NCI-H2171 (cell line): ENCODE measurements at regions not wholly inside any gene's neighbourhood (a gene's known extent, or its start where the extent isn't known, plus 50 kb on each side); places are given as distances from the start of the nearest gene placed in this dataset.
"Not testable (repeated sequence)": the region's sequence is repeated elsewhere in the genome, so short reads cannot be mapped to it uniquely, and the experiment has no call there.

Source experiments
- DNase-seq: peaks from one replicate; lab custom pipeline; 2025; lab: John Stamatoyannopoulos, UW

DNA sequence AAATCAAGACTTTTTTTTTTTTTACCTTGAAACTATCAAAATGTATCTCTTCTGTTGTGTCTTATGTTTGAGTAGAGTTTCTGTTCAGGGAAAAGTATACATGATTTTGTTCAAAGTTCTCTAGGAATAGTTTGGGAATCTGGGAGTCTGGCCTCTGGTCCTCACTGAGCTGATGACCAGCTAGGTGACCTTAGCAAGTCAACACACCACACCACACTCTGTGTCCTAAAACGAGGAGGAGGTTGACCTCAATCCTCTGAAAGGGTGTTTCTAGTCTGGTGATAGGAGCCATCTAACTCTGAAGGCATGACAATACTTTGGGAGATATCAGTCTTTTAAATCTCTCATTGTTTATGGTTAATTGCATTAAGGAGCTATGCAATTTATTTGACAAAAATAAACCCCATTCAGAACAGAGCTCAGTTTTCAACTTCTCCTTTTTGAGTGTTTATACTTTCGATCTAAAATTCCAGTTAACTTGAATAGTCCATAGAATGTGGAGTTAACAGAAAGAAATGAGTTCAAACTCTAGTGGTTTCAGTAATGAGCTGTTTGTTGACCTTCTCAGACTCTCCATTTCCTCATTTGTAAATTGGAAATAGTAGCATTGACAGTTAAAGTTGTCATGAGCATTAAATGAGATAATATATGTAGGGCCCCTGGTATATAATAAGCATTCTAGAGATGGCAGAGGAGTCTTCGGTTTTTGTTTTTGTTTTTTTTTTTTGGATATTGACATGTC, 112.2 kb upstream of the LRRN1 start:
- DNase-seq = no peak

DNA sequence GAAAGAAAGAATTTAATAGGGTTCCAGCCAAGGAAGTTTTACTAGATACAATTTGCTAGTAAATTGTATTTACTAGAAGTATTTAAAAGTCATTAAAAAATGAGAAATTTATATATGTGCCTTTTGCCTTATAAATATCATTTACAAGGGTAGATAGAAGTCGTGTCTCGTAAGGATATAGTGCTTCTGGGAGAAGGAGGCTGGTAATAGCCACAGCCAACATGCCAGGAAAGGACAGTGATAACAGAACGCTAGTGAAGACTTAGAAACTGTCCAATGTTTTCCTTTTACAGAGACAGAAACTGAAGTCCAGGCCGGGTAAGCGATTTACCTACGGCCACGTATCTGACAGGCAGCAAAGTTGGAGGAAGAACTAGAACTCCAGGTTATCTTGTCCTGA, 113.5 kb upstream of the LRRN1 start:
- no peak for DNase-seq

DNA sequence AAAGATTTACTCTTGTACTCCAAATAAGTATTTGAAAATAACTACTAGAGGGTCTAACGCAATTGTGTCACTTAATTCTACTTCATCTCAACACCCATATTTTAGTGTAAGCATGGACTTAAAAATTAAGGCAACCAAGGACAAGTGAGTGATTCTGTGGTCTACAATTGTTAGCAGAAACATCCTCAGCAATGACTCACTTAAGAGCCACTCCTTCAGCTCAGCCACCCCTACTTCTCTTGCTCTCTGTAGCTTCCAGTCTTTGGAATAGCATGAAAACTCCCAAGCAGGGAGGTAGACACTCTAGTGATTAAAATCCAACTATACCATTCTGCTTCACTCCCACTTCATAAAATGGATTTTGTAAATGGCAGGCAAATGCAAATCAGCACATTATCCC, 116.0 kb upstream of the LRRN1 start:
- DNase-seq = no peak

DNA sequence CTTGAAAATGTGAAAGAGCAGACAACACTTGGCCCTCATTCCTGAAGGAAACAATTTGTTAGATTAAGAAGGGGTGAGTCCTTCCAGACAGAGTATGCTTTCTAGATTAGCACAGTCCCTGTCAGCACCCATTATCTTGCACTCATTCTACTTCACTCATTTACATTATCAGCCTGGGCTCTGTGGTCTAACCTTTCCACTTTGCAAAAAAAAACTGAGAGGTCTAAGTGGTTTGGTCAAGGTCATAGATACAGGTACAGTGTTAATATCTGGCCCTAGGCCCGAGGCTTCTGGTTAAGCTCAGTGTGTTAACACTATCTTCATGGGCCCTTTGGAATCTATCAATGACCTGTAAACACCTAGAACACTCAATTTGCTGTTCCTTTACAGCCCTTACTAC, 123.4 kb upstream of the LRRN1 start:
- no peak for DNase-seq

DNA sequence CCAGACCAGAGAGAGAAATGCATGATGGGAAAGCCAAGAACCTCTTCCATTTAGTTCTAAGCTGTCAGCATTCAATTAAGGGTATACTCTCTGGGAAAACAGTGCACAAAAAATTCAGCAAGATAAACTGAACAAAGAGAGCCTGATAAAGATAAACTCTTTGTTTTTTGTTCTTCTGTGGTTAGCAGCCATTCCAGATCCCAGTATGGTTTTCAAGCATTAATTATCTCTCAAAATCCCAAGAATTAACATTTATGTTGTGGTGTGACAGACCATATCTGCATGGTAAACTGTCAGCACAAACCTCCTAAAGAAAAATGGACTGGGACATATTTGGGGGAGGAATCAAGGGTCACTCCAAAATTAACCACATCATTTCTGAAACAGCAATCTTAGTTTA, 124.0 kb upstream of the LRRN1 start:
- DNase-seq = no peak

DNA sequence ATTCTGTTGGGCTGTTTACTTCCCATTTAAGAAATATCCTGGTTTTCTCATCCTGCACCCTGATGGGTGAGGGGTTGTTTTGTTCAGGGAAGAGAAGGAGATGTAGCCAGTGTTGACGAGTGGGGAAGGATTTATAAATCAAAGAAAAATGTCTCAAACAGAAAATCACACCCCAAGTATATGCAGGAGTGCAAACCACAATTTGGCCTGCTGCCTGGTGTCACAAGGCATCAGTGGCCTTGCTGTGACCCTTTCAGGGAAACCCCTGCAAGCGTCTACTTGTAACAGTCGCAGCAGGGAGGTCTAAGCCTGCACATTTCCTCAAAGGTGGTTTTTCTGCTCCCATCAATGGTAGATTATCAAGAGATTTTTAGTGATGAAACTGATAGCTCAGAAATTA, 132.6 kb upstream of the LRRN1 start:
- no peak for DNase-seq

DNA sequence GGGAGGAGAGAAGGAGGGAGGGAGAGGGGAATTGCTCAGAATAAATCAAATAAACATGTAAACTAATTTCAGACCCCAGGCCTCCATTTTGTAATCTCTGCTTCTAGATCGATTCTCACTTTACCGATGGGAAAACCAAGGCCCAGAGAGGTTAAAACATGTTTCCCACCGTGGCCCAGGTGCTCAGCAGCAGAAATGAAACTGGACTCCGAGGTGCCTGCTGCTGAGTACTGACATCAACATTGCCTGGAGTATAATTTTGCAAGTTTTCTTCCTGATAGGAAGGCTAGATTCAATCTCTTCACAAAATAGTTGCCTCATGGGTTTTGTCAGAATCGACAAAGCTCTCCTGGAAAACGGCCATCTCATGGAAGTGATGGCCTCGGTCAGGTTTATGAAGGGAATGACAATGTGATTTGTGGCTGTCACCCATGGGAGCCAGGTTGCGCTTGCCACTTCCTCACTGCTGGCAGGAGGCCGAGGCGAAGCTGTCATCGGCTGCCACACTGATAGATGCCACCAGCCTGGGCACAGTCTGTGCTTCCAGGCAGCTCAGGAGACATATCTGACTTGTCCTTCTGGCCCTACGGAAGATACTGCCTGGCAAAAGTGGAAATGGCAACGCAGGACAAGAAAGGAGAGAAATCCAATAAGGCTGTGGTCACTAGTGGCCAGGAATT, 133.1 kb upstream of the LRRN1 start:
- DNase-seq = no peak

DNA sequence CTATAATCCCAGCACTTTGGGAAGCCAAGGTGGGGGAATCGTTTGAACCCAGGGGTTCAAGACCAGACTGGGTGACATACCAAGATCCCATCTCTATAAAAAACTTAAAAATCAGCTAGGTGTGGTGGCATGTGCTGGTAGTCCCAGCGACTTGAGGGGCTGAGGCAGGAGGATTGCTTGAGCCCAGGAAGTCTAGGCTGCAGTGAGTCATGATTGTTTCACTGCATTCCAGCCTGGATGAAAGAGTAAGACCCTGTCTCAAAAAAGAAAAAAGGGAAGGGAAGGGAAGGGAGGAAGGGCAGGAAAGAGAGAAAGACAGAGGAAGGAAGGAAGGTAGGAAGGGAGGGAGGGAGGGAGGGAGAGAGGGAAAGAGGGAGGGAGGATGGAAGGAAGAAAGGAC, 133.7 kb upstream of the LRRN1 start:
- DNase-seq = no peak

DNA sequence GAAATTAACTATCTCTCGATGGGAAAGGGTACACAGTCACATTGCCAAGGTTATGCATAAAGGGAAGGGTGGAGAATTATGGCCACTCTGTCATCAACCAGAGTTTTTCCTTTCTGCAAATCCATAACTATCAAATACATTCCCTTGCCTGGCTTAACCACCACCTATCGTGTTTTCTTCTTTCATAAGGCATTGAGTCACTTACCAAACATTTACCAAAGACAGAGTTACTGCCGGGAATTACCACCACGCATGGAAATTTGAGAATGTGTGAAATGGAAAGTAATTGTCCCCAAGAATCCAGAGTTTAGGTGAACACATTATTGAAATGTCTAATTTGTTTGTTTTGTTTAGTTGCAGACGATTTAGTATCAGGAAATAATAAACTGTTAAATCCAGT, 134.3 kb upstream of the LRRN1 start:
- no peak for DNase-seq

DNA sequence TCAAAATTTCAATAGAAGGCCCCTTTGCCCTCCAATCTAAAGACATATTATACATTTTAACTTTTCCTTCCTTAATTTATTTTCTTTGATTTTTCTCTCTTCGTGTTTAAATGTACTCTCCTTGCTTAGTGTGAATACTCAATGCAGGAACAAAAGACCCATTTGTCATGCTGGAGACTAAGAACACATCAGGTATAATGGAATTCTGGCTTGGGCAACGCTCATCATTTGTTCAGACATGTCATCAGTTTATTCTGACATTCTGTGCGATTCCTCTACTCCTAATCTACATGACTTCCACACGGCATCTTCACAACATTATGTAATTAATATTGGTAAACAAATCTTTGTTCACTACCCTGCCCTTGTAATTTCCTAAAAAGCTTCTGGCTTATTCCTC, 136.6 kb upstream of the LRRN1 start:
- DNase-seq = no peak

DNA sequence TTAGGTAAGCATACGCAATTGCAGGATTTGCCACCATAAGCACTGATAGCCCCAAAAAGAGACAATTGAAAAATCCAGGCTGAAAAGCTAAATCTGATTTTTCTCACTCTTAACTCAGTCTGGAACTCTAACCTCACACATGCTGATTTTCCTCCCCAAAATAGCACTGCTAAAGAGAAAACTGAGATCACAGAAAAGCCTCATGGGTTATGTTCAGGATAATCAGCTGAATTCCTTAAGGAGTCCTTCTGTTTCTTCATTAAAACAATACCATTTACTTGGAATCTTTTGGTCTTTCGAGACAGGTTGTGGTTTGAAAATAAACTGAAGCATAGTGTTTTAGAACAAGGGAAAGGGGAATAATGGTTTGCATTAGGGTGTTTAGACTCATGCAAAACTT, 144.3 kb upstream of the LRRN1 start:
- no peak for DNase-seq

DNA sequence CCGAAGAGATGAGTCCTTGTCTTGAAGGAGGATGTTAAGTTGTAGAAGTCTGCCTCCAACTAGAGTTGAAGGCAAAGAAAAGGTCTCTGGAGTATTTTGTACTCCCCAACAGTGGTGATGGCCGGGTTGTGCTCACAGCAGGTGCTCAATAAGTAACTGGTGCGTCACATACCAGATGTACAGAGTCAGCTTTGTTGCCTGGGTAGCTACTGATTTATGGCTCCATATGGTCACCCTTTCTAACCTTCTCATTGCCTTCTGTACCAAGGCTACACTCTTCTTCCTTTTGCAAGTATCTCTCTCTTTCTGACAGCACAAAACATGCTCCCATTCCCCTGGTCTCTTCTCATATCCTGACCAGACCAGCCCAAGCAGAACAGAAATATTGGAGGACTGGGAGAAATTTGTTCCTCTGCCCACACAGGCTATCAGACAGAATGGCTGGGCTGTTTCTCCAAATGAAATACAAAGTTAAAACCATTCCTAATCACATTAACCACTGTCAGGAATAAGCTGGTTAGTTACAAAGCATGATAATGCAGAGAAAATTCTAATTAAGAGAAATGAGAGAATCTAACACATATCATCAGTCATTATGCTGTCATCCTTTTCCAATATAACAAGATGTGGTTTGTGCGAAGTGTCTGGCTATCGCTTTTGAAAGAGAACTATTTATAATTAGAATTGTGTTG, 150.1 kb upstream of the LRRN1 start:
- DNase-seq = peak; percentile 21

DNA sequence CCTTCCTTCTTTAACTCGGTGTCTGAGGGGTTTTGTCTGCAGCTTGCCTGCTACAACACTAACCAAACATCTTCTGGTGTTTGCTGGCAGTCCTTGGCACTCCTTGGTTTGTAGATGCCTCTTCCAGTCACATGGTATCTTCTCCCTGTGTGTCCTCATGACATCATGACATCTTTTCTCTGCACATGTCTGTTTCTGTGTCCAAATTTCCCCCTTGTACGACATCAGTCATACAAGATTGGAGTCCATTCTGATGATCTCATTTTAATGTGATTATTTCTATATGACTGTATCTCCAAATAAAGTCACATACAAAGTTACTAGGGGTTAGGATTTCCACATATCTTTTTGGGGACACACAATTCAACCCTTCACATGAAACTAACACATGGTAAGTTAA, 152.3 kb upstream of the LRRN1 start:
- no peak for DNase-seq

DNA sequence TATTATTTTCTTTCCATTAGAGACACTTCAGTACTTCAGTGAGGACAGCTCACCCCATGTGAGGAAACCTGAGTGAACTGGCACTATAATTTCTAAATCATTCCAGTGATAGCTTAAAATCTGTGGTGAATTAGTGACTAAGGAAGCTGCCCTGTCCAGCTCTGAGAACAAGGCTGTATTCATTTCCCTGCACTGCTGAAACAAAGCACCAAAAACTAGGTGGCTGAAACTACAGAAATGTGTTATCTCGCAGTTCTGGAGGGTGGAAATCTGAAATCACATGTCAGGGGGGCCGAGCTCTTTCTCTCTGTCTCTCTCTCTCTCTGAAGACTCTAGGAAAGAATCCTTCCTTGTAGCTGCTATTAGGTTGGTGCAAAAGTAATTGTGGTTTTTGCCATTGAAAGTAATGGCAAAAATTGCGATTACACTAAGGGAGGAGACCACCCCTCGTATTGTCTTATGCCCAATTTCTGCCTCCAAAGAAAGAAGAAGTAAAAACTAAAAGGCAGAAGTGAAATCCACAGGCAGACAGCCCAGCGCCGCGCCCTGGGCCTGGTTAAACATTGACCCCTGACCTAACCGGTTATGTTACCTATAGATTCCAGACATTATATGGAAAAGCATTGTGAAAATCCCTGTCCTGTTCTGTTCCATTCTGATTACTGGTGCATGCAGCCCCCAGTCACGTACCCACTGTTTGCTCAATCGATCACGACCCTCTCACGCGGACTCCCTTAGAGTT, 153.0 kb upstream of the LRRN1 start:
- not testable (repeated sequence) for DNase-seq

DNA sequence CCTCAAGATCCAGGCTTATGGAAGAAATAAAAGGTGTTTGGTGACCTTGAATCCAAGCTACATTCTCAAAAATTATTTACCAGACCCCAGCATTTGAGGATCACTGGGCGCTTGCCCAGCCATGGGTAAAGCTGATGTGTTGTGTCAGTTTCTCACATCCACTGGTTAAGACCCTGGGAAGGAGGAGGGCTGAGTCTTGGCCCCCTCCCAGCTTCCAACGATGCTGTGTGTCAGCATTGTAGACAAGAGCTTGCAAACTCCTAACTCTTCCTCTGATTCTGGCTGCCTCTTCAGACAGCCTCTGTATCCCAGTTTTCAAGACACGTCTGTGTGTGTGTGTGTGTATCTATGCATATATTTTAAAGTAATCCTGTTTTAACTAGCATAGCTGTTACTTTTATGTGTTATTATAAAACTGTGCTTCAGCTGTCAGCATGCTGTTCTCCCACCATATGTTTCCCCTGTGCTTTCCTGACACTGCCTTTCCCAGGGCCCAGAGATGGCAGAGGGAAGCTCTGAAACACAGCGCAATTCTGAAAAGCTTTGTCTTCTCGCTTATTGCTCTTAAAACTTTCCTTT, 157.3 kb upstream of the LRRN1 start:
- DNase-seq = no peak

DNA sequence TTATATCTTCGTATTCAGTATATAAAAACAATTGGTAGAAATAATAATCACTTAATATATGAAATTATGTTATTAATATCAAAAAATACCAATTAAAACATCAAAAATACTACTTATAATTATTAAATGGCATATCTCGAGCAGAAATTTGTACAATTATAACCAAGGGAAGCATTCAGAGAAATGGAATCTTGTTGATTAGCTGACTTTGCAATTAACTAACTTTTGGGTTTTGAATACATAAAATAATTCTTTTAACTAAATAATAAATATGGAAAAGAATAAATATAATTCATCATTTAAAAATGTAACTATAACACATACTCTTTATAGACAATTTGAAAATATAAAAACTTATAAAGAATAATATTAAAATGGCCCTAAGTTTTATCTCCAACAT, 160.2 kb upstream of the LRRN1 start:
- DNase-seq = no peak

DNA sequence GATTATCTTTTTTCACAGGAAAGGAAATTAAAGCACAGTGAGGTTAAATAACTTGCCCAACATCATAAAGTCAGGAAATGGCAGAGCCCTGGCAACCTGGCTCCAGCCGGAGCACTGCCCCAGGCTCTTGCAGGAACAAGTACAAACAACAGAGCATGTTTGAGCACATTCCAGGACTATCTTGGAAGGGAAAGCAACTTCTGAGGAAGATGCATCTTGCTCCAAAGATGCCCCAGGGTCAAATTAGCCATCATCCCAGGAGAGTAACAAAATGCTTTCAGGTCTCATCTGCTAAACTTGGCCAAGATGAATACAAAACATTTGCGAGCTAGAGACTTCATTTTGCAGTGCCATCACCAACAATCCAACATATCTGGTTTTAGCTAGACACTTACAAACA, 162.4 kb upstream of the LRRN1 start:
- DNase-seq = no peak

DNA sequence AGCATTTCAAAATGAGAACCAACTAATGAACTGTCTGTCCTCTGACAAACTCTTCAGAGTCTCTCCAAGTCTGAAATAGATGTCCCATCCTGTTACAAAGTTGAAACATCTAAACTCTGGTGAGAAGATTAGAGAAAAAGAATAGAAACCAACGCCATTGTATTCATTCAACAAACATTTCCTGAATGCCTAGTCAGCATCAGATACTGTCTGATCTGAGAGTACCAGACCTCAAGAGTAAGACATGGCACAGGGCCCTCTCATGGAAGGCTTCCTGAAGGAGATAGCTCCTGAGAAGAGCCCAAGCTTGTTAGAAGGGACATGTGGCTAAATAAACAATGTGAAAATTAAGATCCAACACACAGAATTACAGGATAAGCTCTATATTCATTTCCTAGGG, 164.1 kb upstream of the LRRN1 start:
- DNase-seq = no peak

DNA sequence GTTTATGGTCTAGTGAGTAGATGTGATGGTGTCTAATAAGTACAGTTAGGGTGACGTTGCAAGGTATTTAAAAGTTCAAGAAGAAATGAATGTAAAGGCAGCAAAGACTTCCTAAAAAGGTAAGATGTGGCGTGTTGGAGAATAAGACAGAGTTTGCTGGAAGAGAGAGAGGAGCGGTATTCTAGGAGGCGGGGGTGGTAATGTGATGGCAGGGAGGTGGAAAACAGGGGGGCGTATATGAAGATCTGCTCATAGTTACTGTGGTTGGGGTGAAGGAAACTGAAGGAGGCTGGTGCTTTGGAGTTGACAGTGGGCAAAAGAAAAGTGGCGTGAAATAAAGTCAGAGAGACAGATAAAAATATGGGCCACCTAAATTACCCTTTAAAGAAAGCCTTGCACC, 164.9 kb upstream of the LRRN1 start:
- no peak for DNase-seq

DNA sequence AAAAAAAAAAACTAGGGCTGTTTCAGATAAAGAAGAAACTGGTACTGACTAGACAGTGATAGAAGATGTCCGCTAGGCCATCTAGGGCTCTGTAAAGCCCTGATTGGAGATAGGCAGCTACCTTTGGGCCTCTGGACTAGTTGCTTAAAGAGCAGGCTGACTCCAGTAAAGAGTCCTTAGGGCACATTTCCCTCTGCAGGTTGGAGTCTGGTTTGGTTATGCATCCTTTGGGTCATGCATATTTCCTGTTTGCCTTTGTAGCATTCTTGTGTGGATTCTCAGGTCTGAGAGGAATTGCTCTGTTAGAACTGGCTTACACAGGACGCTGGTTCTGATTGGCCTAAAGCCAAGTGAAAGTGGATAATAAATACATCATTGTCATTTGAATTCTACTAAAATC, 165.5 kb upstream of the LRRN1 start:
- DNase-seq = no peak

DNA sequence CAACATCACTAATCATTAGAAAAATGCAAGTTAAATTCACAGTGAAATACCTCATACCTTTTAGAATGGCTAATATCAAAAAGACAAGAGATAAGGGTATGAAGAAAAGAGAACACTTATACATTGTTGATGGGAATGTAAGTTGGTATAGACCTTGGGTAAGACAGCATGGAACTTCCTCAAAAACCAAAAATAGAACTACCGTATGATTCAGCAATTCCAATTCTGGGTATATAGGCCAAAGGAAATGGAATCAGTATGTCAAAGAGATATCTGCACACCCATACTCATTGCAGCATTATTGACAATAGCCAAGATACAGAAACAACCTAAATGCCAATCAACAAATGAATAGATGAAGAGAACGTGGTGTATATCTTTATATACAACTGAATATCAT, 166.8 kb upstream of the LRRN1 start:
- no peak for DNase-seq

DNA sequence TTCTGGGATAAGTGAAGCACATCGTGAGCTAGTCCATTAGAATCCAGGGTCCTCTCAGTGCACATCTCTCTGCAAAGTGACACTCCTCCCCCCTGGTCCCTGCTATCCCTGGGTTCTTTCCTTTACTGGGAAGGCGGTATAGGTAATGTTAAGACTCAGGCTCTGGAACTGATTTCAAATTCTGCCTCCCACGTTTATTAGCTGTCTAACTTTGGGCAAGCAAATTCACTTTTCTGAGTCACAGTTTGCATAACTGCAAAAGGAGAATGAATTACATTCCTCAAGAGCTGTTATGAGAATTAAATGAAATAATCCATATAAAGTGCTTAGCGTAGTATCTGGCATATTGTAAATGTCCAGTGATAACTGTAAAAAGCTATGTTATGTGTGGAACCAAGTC, 168.1 kb upstream of the LRRN1 start:
- no peak for DNase-seq
